ENCODE measurements at regions not wholly inside any gene's neighbourhood (a gene's known extent, or its start where the extent isn't known, plus 50 kb on each side); places are given as distances from the start of the nearest gene placed in this dataset.

DNA sequence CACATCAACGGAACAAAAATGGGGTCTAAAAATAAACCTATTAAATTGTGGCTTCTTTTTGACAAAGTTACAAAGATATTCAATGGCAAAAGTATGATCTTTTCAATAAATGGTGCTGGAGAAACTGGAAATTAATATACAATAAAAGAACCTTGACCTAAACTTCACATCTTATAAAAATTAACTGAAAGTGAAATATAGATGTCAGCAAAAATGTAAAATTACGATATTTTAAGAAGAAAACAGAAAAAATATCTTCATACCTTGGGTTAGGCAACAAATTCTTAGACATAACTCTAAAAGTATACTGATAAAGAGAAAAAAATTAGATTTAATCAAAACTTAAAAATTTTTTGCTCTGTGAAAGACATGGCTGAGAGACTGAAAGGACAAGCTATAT lies 1909.5 kb upstream of the CDH9 start:
- TF ChIP-seq, protein P1, sequence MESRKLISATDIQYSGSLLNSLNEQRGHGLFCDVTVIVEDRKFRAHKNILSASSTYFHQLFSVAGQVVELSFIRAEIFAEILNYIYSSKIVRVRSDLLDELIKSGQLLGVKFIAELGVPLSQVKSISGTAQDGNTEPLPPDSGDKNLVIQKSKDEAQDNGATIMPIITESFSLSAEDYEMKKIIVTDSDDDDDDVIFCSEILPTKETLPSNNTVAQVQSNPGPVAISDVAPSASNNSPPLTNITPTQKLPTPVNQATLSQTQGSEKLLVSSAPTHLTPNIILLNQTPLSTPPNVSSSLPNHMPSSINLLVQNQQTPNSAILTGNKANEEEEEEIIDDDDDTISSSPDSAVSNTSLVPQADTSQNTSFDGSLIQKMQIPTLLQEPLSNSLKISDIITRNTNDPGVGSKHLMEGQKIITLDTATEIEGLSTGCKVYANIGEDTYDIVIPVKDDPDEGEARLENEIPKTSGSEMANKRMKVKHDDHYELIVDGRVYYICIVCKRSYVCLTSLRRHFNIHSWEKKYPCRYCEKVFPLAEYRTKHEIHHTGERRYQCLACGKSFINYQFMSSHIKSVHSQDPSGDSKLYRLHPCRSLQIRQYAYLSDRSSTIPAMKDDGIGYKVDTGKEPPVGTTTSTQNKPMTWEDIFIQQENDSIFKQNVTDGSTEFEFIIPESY (IDR thresholded peaks at IDR 0.05; ENCODE audit: borderline replicate concordance, low read depth): no peak
- TF ChIP-seq, protein P2, sequence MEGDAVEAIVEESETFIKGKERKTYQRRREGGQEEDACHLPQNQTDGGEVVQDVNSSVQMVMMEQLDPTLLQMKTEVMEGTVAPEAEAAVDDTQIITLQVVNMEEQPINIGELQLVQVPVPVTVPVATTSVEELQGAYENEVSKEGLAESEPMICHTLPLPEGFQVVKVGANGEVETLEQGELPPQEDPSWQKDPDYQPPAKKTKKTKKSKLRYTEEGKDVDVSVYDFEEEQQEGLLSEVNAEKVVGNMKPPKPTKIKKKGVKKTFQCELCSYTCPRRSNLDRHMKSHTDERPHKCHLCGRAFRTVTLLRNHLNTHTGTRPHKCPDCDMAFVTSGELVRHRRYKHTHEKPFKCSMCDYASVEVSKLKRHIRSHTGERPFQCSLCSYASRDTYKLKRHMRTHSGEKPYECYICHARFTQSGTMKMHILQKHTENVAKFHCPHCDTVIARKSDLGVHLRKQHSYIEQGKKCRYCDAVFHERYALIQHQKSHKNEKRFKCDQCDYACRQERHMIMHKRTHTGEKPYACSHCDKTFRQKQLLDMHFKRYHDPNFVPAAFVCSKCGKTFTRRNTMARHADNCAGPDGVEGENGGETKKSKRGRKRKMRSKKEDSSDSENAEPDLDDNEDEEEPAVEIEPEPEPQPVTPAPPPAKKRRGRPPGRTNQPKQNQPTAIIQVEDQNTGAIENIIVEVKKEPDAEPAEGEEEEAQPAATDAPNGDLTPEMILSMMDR (IDR thresholded peaks at IDR 0.05): no peak
- TF ChIP-seq SIN3A (IDR thresholded peaks at IDR 0.05; ENCODE audit: borderline replicate concordance, low read depth, low read length) (no peak), GATA2 (CRISPR knock-in tag; IDR thresholded peaks at IDR 0.05) (no peak)

All from SK-N-SH (cell line).